ENCODE measurements at regions not wholly inside any gene's neighbourhood (a gene's known extent, or its start where the extent isn't known, plus 50 kb on each side); places are given as distances from the start of the nearest gene placed in this dataset.
"Not testable (repeated sequence)": the region's sequence is repeated elsewhere in the genome, so short reads cannot be mapped to it uniquely, and the experiment has no call there.

DNA sequence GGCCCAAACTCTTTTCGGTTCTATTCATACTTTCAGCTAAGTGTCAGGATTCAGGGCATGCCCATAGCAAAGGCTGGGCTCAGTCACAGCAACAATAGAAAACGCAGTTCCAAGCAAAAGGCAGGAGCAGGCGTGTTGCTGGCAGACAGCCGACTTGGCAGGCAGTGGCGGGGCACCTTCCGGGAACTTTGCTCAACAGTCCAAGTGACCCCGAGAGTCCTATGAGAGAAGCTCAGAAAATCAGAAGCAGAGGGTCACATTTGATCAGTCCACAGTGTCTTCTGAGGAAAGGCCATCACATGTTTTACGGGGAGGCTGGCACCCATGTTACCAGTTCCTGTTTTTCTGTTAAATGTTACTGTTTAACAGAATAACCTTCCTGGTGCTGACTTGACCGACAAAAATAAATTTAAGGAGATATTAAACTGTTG lies 115.0 kb downstream of the DACT1 start:
- no peak for DNase-seq (ENCODE audit: low read depth)

DNA sequence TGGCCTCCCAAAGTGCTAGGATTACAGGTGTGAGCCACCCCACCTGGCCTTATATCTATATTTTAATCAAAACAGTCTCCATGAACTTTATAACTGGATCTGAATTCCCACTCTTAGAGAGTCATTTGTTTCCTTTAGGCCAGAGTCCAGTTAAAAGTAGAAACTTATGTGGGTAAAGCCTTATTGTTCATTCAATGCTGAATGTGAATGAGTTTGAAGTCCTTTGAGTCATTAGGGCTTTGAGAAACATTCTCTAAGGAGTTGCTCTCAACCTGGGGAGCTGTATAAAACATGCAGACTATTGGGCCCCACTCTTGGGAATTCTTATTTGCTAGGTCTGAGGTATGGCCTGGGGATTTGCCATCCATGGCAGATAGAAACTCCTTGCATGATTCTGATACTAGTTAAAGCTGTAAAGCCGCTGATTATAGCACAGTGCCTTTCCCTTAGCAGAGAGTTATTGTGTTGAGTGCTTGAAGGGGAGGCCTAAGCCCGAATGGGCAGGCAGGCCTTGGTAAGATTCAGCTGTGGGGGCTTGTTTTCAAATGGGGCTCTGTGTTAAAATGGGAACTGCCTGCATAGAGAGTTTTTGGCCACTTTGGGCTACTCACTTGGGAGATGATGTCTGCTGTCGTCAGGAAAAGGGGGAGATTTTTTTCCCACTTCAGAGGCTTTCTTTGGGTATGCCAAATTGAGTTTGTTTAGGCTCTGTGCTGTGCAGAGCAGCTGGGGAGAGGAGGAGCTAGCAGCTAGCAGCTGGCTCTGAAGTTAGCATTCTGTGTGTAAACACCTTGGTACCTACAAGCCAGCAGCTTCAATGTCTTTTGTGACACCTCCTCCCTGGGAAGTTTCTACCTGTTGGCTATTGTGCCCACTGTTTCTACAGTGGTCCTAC lies 117.5 kb downstream of the DACT1 start:
- no peak for DNase-seq (ENCODE audit: low read depth)

DNA sequence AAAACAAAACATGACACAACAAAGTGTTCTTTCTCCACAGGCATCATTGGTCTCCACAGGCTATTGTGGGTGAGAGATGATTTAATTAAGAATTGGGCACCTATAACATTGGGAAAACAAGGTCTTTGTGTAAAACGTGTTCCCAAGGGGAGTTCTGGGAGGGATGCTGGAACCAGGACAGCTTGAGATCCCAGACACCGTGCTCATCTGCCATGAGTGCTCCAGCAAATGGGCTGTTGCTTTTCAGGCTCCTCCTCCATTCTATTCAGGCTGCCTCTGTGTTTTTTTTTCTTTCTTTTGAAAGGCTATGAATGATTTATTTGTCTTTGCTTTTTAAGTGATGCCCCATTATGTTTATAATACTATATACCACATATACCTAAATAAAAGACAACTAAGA lies 122.4 kb downstream of the DACT1 start:
- no peak for DNase-seq (ENCODE audit: low read depth)

- DNase-seq (ENCODE audit: low read depth) = no peak
Observed at GRCh38 chr14:58762629-58763028, 124.9 kb downstream of the DACT1 start.

DNA sequence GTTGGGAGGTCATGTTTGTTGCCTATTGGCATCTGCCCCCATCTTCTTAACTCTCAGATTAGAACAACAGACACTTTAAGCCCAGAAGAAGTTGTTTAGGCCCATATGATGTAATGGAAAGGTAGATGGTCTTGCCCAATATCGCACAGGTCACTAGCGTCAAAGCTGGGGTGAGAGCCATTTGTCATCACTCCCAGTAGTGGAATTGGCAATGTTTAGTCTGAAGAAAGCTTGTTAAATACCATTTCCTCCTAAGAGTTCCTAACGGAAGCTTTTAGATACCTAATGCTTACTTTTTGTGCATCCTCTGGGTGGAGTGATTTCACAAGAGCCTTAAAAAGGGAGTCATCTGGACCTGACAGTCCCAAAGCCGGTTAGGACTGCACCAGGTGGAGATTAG lies 125.4 kb downstream of the DACT1 start:
- no peak for DNase-seq (ENCODE audit: low read depth)

DNA sequence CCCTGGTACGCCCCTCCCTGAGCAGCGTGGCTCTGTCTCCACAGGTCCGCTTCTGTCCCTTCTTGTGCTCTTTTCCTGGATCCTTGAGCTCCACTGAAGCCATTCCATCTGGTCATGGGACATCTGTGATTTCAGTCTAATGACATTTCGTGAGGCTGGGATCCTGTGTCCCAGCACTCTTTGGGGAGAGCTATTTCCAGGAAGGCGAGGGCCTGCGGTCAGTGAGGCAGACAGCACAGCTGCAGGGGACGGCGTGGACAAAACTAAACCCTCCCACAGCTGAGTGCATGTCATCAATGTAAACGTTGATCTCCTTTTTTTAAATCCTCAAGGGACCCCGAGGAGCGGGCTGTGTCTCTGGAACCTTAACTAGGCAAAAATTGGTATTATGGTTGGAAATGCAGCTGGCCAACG lies 127.7 kb downstream of the DACT1 start:
- no peak for DNase-seq (ENCODE audit: low read depth)

DNA sequence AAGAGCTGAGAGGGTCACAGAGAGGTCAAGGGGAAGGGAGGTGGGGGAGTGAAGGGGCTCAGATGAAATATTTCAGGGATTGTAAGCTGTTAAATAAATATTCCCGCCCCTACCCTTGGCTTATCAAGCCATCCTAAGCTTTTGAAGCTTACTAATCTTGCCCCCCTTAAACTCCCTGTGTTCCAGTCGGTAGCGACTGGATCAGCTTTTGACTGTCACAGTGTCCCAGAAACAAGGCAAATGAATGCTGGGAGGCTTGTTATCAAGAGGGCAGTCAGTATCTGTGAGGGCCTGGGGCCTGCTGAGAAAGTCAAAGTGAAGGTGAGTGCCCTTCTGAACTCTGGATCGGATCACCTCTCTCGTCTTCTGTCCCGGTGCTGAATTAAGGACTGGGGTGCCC lies 128.1 kb downstream of the DACT1 start:
- DNase-seq (ENCODE audit: low read depth) = no peak

DNA sequence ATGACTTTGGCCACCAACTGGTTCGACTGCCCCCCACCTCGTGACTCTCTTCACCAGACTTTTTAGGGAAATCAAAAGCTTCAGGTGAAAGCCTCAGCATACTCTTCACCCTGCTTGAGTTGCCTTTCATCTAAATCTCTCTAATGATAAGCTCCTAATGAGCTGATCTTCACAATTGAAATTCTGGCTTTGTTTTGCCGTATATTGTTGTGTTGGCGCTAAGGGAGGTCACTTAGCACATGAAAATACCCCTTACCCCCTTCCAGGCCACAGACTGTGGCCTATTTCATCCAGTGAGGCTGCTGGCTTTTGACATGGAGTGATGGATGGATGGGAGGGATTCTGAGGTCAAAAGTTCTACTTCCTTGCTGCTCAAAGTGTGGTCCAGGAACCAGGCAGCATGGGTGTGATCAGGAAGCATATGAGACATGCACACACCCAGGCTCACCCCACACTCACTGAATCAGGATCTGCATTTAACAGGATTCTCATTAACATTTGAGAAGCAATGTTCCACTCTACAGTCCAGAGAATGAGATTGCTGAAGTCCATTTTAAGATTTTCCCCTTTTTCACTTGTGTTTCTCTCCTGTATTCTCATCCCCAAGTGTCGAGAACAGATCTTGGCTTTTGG lies 131.4 kb downstream of the DACT1 start:
- no peak for DNase-seq (ENCODE audit: low read depth)

DNA sequence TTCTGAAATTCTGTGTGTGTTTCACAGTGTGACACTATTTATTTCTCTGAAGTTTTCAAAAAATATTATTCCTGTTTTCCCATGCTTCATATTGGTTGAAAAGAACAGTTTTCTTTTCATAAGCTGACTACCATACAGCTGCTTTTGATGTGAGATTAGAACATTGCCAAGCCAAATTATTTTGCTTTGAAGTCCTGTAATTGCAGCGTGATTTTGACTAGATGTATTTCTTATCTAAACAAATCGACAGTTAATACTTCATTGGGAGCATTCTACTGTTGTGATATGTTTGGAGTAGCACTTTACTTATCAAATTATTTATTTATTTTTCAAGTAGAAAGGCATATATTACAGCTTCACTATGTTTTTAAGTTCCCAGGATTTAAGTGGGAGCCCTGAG lies 132.0 kb downstream of the DACT1 start:
- DNase-seq (ENCODE audit: low read depth) = no peak

DNA sequence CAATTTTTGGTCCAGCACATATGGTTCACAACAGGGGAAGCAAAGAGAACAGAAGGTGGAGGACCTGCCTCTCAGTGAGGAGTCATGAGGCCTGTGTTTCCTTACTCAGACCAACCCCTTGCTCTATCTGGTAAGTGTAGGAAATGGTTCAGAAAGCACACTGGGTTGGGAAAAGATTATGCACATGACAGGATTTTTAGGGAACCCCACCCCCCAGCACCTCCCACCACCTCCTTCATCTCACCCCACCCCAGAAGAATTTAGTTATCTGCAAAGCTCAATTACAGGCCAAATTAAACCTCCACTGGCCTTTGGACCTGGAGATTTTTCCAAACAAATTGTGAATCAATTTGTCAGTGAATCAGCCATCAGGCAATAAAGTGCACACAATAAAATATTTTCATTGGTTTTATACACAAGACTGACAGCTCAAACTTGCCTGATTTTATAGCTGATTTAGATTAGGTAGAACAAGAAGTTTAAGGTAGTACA lies 132.8 kb downstream of the DACT1 start:
- no peak for DNase-seq (ENCODE audit: low read depth)

DNA sequence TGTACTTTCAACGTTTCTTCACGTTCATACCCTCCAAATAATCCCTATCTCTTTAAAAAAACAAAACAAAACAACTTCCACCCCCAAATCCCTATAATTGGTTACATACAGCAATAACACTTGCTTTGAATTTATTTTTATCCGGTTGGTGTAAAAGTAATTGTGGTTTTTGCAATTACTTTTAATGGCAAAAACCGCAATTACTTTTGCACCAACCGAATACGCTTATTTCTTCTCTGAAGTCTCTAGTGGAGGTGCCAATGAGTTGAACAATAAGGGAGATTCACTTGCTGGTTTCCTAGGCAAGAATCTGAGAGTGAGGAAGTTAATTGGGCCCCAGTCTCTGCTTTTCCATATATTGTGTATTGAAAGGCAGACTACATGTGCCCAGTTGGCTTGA lies 133.3 kb downstream of the DACT1 start:
- DNase-seq (ENCODE audit: low read depth) = no peak

DNA sequence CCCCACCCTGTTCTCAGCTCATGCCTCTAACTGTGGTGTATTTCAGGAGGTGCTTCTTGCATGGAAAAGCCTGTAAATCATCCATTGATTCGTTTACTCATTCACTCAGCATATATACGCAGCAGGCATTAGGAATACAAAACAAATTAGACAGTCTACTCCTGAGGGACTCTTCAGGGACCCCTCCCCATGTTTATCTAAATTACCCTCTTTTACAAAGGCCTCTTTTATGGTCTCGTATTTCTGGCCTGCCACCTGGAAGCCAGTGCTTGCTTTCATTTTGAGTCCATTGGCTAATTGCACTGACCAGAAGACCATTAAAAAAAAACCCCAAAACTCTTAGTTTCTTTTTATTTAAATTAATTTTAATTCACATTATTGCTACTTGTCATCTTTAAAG lies 134.4 kb downstream of the DACT1 start:
- no peak for DNase-seq (ENCODE audit: low read depth)

- no peak for DNase-seq (ENCODE audit: low read depth)
Observed at GRCh38 chr14:58772794-58773620, 135.2 kb downstream of the DACT1 start.

- no peak for DNase-seq (ENCODE audit: low read depth)
Observed at GRCh38 chr14:58774531-58774930, 136.8 kb downstream of the DACT1 start.

DNA sequence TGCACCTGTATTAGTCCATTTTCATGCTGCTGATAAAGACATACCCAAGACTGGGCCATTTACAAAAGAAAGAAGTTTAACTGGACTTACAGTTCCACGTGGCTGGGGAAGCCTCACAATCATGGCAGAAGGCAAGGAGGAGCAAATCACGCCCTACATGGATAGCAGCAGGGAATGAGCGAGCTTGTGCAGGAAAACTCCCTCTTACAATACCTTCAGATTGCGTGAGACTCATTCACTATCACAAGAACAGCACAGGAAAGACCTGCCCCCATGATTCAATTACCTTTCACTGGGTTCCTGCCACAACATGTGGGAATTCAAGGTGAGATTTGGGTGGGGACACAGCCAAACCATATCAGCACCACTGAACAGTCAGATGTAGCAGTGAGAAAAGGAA lies 137.4 kb downstream of the DACT1 start:
- DNase-seq (ENCODE audit: low read depth) = not testable (repeated sequence)

- DNase-seq (ENCODE audit: low read depth) = no peak
Observed at GRCh38 chr14:58776516-58776915, 138.8 kb downstream of the DACT1 start.

DNA sequence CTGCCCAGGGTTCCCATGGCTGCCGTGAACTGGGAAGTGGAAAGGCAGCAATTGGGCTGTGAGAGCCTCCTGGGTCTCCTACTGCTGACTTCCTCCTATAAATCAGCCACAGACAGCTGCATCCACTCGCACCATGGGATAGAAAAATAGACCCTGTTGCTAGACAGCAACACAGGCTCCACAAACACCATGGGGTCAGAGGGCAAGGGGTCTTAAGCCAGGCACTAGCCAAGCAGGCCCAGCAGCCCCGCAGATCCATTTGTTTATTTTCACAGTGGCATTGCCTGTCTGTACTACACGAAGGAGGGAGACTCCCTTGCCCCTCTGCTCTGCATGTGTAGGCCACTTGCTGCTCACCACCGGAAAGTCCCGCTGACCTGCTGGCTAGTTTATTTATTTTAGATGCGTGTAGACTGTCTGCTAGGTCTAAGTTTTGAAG lies 139.8 kb downstream of the DACT1 start:
- no peak for DNase-seq (ENCODE audit: low read depth)

GRCh38 chr14:58778202-58778601 lies 140.4 kb downstream of the DACT1 start:
- DNase-seq (ENCODE audit: low read depth) = no peak

DNA sequence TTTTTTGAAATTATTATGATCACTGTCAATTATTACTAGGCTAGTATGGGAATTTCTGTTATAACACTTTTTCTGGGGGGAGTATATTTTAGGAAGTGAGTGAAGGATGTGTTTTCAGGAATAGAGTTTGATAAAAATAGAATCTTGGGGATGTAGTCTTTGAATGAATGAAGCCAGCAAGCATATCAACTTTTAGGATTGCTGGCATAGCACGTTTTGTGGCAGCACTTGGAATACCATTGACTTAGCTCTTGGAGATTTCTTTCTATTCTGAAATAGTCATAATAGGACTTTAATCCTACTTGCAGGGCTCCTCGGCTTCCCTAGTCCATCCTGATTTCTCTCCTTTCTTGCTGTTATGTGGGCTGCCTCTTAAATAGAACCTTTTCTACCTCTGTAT lies 141.6 kb downstream of the DACT1 start:
- DNase-seq (ENCODE audit: low read depth) = no peak

GRCh38 chr14:58780185-58780584 lies 142.4 kb downstream of the DACT1 start:
- DNase-seq (ENCODE audit: low read depth) = no peak

- no peak for DNase-seq (ENCODE audit: low read depth)
Observed at GRCh38 chr14:58780605-58781004, 142.8 kb downstream of the DACT1 start.

GRCh38 chr14:58782011-58782410 lies 144.2 kb downstream of the DACT1 start:
- DNase-seq (ENCODE audit: low read depth) = no peak
